H1 (cell line): ENCODE measurements at regions not wholly inside any gene's neighbourhood (a gene's known extent, or its start where the extent isn't known, plus 50 kb on each side); places are given as distances from the start of the nearest gene placed in this dataset.

Experiments
- CTCF ChIA-PET: fragments of 300-600 bp; sonication (Branson Sonifier 250); formaldehyde crosslinking; loops from one replicate; lab custom pipeline; 2021; ENCODE audit not compliant: partially characterized antibody; lab: Charles Lee
- POLR2A ChIA-PET: fragments of 300-600 bp; sonication (Branson Sonifier 250); formaldehyde crosslinking; loops from one replicate; lab custom pipeline; 2021; ENCODE audit warnings: inconsistent platforms; ENCODE audit not compliant: partially characterized antibody; lab: Charles Lee
- DNase-seq, 2 experiments: peaks; one replicate each; pipeline versions ENCODE4 v3.0.0 to v3.0.0-alpha.2; 2010 to 2022; ENCODE audit warnings: low spot score in 2 of 2, low read depth in 1 of 2, mixed read lengths in 1 of 2
- FAIRE-seq: peaks from 2 replicates; lab custom pipeline; 2011; peaks lifted over from hg19 to GRCh38; lab: Jason Lieb, UNC
- H2AFZ ChIP-seq: 2 replicates; pipeline ENCODE4 v1.8.1; 2012; ENCODE audit warnings: low read length, inconsistent platforms
- H2AK5ac ChIP-seq: 2 replicates; pipeline ENCODE4 v1.6.1; 2013; ENCODE audit warnings: low read depth, low read length
- H2BK120ac ChIP-seq: replicated peaks from 2 replicates; pipeline ENCODE3; 2013; ENCODE audit warnings: low read depth, low read length, inconsistent platforms
- H2BK12ac ChIP-seq: 2 replicates; pipeline ENCODE4 v1.6.1; 2013; ENCODE audit warnings: low read depth, low read length
- H2BK15ac ChIP-seq: 2 replicates; pipeline ENCODE4 v1.6.1; 2013; ENCODE audit warnings: low read length
- H2BK20ac ChIP-seq: 2 replicates; pipeline ENCODE4 v1.6.1; 2013; ENCODE audit warnings: low read length
- H2BK5ac ChIP-seq: 2 replicates; pipeline ENCODE4 v1.6.1; 2013; ENCODE audit warnings: low read depth, low read length
- H3K14ac ChIP-seq: 2 replicates; pipeline ENCODE4 v1.6.1; 2013; ENCODE audit warnings: inconsistent platforms; ENCODE audit not compliant: insufficient read length
- H3K18ac ChIP-seq: 2 replicates; pipeline ENCODE4 v1.6.1; 2013; ENCODE audit warnings: low read length; ENCODE audit errors: extremely low read depth
- H3K23ac ChIP-seq: 2 replicates; pipeline ENCODE4 v1.6.1; 2013; ENCODE audit warnings: inconsistent platforms; ENCODE audit not compliant: insufficient read length
- H3K23me2 ChIP-seq: 2 replicates; pipeline ENCODE4 v1.6.1; 2013; ENCODE audit warnings: low read depth, low read length
- H3K27ac ChIP-seq: 2 replicates; pipeline ENCODE4 v1.6.1; 2011; ENCODE audit warnings: low read depth, low read length, inconsistent platforms
- H3K27me3 ChIP-seq, 4 experiments: replicated peaks in 1 of 4; 1 replicate in 1 of 4; 2 replicates in 3 of 4; pipeline versions ENCODE4 v1.6.1 to v1.8.1; 2011 to 2013; ENCODE audit warnings: low read length in 3 of 4, mild to moderate bottlenecking in 3 of 4, inconsistent platforms in 2 of 4, mixed read lengths in 2 of 4, moderate library complexity in 1 of 4; ENCODE audit not compliant: control insufficient read depth in 3 of 4, insufficient read depth in 3 of 4; ENCODE audit errors: extremely low read depth in 1 of 4
- H3K36me3 ChIP-seq, 4 experiments: 2 replicates each; pipeline versions ENCODE4 v1.6.1 to v1.8.1; 2011 to 2013; ENCODE audit warnings: mild to moderate bottlenecking in 4 of 4, low read length in 3 of 4, moderate library complexity in 2 of 4, control low read depth in 1 of 4, inconsistent platforms in 1 of 4; ENCODE audit not compliant: insufficient read depth in 4 of 4, control insufficient read depth in 2 of 4
- H3K4ac ChIP-seq: replicated peaks from 2 replicates; pipeline ENCODE3; 2013; ENCODE audit warnings: low read length, low read depth, mixed read lengths, inconsistent platforms; ENCODE audit not compliant: insufficient read length
- H3K4me1 ChIP-seq, 4 experiments: replicated peaks in 1 of 4; 1 replicate in 1 of 4; 2 replicates in 3 of 4; pipeline versions ENCODE4 v1.6.1 to v1.8.1; 2011 to 2013; ENCODE audit warnings: low read length in 3 of 4, inconsistent platforms in 2 of 4, mixed read lengths in 1 of 4; ENCODE audit not compliant: insufficient read depth in 4 of 4, control insufficient read depth in 3 of 4
- H3K4me2 ChIP-seq, 2 experiments: 2 replicates each; pipeline versions ENCODE4 v1.6.1 to v1.8.1; 2011 to 2013; ENCODE audit warnings: low read depth in 2 of 2, low read length in 2 of 2, control low read depth in 1 of 2, inconsistent platforms in 1 of 2, mild to moderate bottlenecking in 1 of 2; ENCODE audit not compliant: insufficient read depth in 1 of 2
- H3K4me3 ChIP-seq, 4 experiments: fragments of 200-600, 300-600 bp in 1 of 4; sonication (generic), shearing (Covaris generic), sonication (Bioruptor Twin) in 1 of 4; 2 replicates each; pipeline versions ENCODE4 v1.5.1 to v1.8.1; 2011 to 2016; ENCODE audit warnings: low read length in 4 of 4, low read depth in 3 of 4, control low read depth in 2 of 4, inconsistent platforms in 2 of 4, mild to moderate bottlenecking in 2 of 4, mixed read lengths in 1 of 4, moderate library complexity in 1 of 4; ENCODE audit not compliant: insufficient read depth in 2 of 4; ENCODE audit errors: extremely low read depth in 1 of 4
- H3K56ac ChIP-seq: replicated peaks from 2 replicates; pipeline ENCODE3; 2013; ENCODE audit warnings: low read depth, mild to moderate bottlenecking, mixed read lengths, low read length, inconsistent platforms; ENCODE audit not compliant: insufficient read length
- H3K79me1 ChIP-seq: 2 replicates; pipeline ENCODE4 v1.6.1; 2013; ENCODE audit warnings: low read depth, low read length, control low read depth
- H3K79me2 ChIP-seq, 2 experiments: 2 replicates each; pipeline versions ENCODE4 v1.6.1 to v1.8.1; 2012 to 2013; ENCODE audit warnings: low read length in 2 of 2, mild to moderate bottlenecking in 2 of 2, inconsistent platforms in 1 of 2; ENCODE audit not compliant: insufficient read depth in 2 of 2, control insufficient read depth in 1 of 2
- H3K9ac ChIP-seq, 4 experiments: replicated peaks in 1 of 4; 1 replicate in 1 of 4; 2 replicates in 3 of 4; pipeline versions ENCODE4 v1.6.1 to v1.8.1; 2011 to 2013; ENCODE audit warnings: low read depth in 3 of 4, low read length in 3 of 4, control low read depth in 2 of 4, mild to moderate bottlenecking in 2 of 4, moderate library complexity in 2 of 4, inconsistent platforms in 1 of 4; ENCODE audit errors: extremely low read depth in 1 of 4
- H3K9me3 ChIP-seq, 2 experiments: 2 replicates each; pipeline versions ENCODE4 v1.6.1 to v1.8.1; 2012 to 2013; ENCODE audit warnings: mild to moderate bottlenecking in 2 of 2, moderate library complexity in 2 of 2, control low read depth in 1 of 2, inconsistent platforms in 1 of 2, low read depth in 1 of 2, low read length in 1 of 2, mixed read lengths in 1 of 2; ENCODE audit not compliant: insufficient read depth in 2 of 2
- H4K20me1 ChIP-seq, 2 experiments: replicated peaks in 1 of 2; 2 replicates each; pipeline versions ENCODE3 to v1.8.1; 2011 to 2013; ENCODE audit warnings: inconsistent platforms in 2 of 2, low read length in 2 of 2, mild to moderate bottlenecking in 1 of 2; ENCODE audit not compliant: insufficient read depth in 2 of 2, control insufficient read depth in 1 of 2
- H4K5ac ChIP-seq: 2 replicates; pipeline ENCODE4 v1.6.1; 2013; ENCODE audit warnings: low read length, low read depth, mixed read lengths, inconsistent platforms; ENCODE audit not compliant: insufficient read length
- H4K8ac ChIP-seq: 2 replicates; pipeline ENCODE4 v1.8.0; 2013; ENCODE audit warnings: mild to moderate bottlenecking, moderate library complexity, low read length, inconsistent platforms; ENCODE audit not compliant: insufficient read depth; ENCODE audit errors: extremely low read depth
- H4K91ac ChIP-seq: replicated peaks from 2 replicates; pipeline ENCODE3; 2013; ENCODE audit warnings: low read length, mixed read lengths, inconsistent platforms; ENCODE audit not compliant: insufficient read length
- ATF2 ChIP-seq: IDR thresholded peaks from 2 replicates; pipeline ENCODE4 v1.6.1; 2012; ENCODE audit warnings: low read length, inconsistent platforms
- CEBPB ChIP-seq: IDR thresholded peaks from 2 replicates; pipeline ENCODE4 v1.6.1; 2012; ENCODE audit warnings: low read depth, low read length
- FOSL1 ChIP-seq: IDR thresholded peaks from 2 replicates; pipeline ENCODE4 v1.6.1; 2011; ENCODE audit warnings: mild to moderate bottlenecking, low read depth, low read length, moderate library complexity; ENCODE audit not compliant: insufficient read depth
- JUN ChIP-seq: IDR thresholded peaks from 2 replicates; pipeline ENCODE4 v1.6.1; 2011; ENCODE audit warnings: low read depth, mild to moderate bottlenecking, improper control_type of control experiment, low read length
- JUND ChIP-seq: IDR thresholded peaks from 2 replicates; pipeline ENCODE4 v1.6.1; 2011; ENCODE audit warnings: mild to moderate bottlenecking, improper control_type of control experiment, low read length
- MAFK ChIP-seq: IDR thresholded peaks from 2 replicates; pipeline ENCODE4 v1.6.1; 2012; ENCODE audit warnings: low read depth, mild to moderate bottlenecking, improper control_type of control experiment, low read length
- SP2 ChIP-seq: IDR thresholded peaks from 2 replicates; pipeline ENCODE4 v1.6.1; 2012; ENCODE audit warnings: mild to moderate bottlenecking, low read length, inconsistent platforms
- TEAD4 ChIP-seq: IDR thresholded peaks from 2 replicates; pipeline ENCODE4 v1.6.1; 2012; ENCODE audit warnings: low read depth, low read length, inconsistent platforms, mixed read lengths

GRCh38 chr10:10785627-10786026 is 232.0 kb upstream of the CELF2 start:
- Histone ChIP-seq H2BK20ac (no peak overlapping the region), H3K79me1 (no peaks in the 10 kb centered on the region), H3K23me2 (no peaks in the 10 kb centered on the region), H3K27ac (no peak overlapping the region), H2BK12ac (no peak overlapping the region), H4K20me1 (no peaks in the 10 kb centered on the region), H2BK15ac (no peak overlapping the region), H2AFZ (no peak overlapping the region), H3K4me3 (no peak overlapping the region), H2BK5ac (no peak overlapping the region; the same call in 1 of the 2 replicates), H3K36me3 (no peaks in the 10 kb centered on the region), H4K8ac (no peak overlapping the region), H3K79me2 (no peaks in the 10 kb centered on the region), H2BK120ac (no peak overlapping the region), H3K9ac (no peak overlapping the region), H3K14ac (no peak overlapping the region), H3K9me3 (no peaks in the 10 kb centered on the region), H2AK5ac (no peak overlapping the region), H3K18ac (no peak overlapping the region), H3K23ac (no peak overlapping the region), H4K5ac (no peak overlapping the region), H3K4ac (no peak overlapping the region), H3K4me2 (no peak overlapping the region), H3K56ac (no peak overlapping the region), H4K91ac (no peak overlapping the region), H3K27me3 (no peaks in the 10 kb centered on the region), H3K4me1 (no peaks in the 10 kb centered on the region)
- FAIRE-seq (no peak), DNase-seq (no peak)
- CTCF ChIA-PET: no interaction called here
- POLR2A ChIA-PET: interaction anchor here (0.6 kb wide), 1 partner anchor 21 kb away, joined by 3 read pairs; no protein-coding TSS in a partner anchor
- peak; percentile 65; the same call in 1 of the 2 replicates for TF ChIP-seq JUN
- no peak for TF ChIP-seq SP2
- peak; percentile 37; the same call in 1 of the 2 replicates for TF ChIP-seq JUND
- TF ChIP-seq FOSL1: no peak
- TF ChIP-seq MAFK: peak; percentile 25; the same call in 1 of the 2 replicates
- peak; percentile 52; the same call in 1 of the 2 replicates for TF ChIP-seq CEBPB
- TF ChIP-seq ATF2: 0 out of 2 replicates have a peak, but pooled peaks have one; percentile 26
- 0 out of 2 replicates have a peak, but pooled peaks have one; percentile 47 for TF ChIP-seq TEAD4
